ENCODE measurements at regions not wholly inside any gene's neighbourhood (a gene's known extent, or its start where the extent isn't known, plus 50 kb on each side); places are given as distances from the start of the nearest gene placed in this dataset.

DNA sequence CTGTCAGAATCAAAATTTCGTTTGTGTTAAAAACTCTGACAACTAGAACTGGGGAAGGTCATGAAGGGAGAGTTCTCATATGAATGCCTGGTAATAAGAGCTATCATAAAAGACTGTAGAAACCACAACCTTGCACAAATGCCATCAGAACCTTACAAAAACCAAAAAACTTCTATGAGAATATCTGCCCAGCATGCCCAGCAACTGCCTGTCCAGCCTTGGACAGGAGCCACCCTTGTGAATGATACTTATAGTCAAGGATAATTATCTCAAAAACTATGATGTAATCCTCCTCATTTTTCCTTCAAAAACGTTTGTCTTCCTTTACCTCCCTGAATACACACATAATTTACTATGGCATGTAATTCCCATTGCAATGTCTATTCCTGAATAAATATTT is 53.4 kb upstream of the C1orf185 start:
- TF ChIP-seq, protein P1, sequence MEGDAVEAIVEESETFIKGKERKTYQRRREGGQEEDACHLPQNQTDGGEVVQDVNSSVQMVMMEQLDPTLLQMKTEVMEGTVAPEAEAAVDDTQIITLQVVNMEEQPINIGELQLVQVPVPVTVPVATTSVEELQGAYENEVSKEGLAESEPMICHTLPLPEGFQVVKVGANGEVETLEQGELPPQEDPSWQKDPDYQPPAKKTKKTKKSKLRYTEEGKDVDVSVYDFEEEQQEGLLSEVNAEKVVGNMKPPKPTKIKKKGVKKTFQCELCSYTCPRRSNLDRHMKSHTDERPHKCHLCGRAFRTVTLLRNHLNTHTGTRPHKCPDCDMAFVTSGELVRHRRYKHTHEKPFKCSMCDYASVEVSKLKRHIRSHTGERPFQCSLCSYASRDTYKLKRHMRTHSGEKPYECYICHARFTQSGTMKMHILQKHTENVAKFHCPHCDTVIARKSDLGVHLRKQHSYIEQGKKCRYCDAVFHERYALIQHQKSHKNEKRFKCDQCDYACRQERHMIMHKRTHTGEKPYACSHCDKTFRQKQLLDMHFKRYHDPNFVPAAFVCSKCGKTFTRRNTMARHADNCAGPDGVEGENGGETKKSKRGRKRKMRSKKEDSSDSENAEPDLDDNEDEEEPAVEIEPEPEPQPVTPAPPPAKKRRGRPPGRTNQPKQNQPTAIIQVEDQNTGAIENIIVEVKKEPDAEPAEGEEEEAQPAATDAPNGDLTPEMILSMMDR (IDR thresholded peaks at IDR 0.05; ENCODE audit: low read length): no peak
- TF ChIP-seq EZH2 (optimal IDR thresholded peaks at IDR 0.05; ENCODE audit: low read depth, low read length): no peak
- TF ChIP-seq EZH2phosphoT487 (IDR thresholded peaks at IDR 0.05; ENCODE audit: low read length): no peak

All from MM.1S (cell line).